Neural progenitor cell (in vitro differentiated cells): ENCODE measurements at regions not wholly inside any gene's neighbourhood (a gene's known extent, or its start where the extent isn't known, plus 50 kb on each side); places are given as distances from the start of the nearest gene placed in this dataset.

Experiments
- DNase-seq: peaks from one replicate; pipeline ENCODE4 v3.0.0-alpha.2; 2016; ENCODE audit warnings: low spot score
- H2AFZ ChIP-seq: fragments of 200-600 bp; sonication (generic); replicated peaks from 2 replicates; pipeline ENCODE4 v1.6.1; 2016; ENCODE audit warnings: antibody characterized with exemption
- H3F3A ChIP-seq: fragments of 200-600 bp; sonication (generic); 2 replicates; pipeline ENCODE4 v1.6.1; 2016; ENCODE audit warnings: antibody characterized with exemption, low read depth
- H3K27ac ChIP-seq: fragments of 200-600 bp; sonication (generic); 2 replicates; pipeline ENCODE4 v1.5.1; 2016; ENCODE audit warnings: mild to moderate bottlenecking
- H3K27me3 ChIP-seq: fragments of 200-600 bp; sonication (generic); 2 replicates; pipeline ENCODE4 v1.6.1; 2016; ENCODE audit warnings: mild to moderate bottlenecking, moderate library complexity
- H3K36me3 ChIP-seq: fragments of 200-600 bp; sonication (generic); 2 replicates; pipeline ENCODE4 v1.5.1; 2016
- H3K4me1 ChIP-seq: fragments of 200-600 bp; sonication (generic); 2 replicates; pipeline ENCODE4 v1.6.1; 2016; ENCODE audit warnings: mixed run types
- H3K4me2 ChIP-seq: fragments of 200-600 bp; sonication (generic); 2 replicates; pipeline ENCODE4 v1.6.1; 2016
- H3K4me3 ChIP-seq: fragments of 200-600 bp; sonication (generic); 2 replicates; pipeline ENCODE4 v1.5.1; 2016
- H3K79me2 ChIP-seq: fragments of 200-600 bp; sonication (generic); 2 replicates; pipeline ENCODE4 v1.6.1; 2016; ENCODE audit warnings: low read depth
- H3K9ac ChIP-seq: fragments of 200-600 bp; sonication (generic); 2 replicates; pipeline ENCODE4 v1.6.1; 2016
- H3K9me3 ChIP-seq: fragments of 200-600 bp; sonication (generic); 2 replicates; pipeline ENCODE4 v1.5.1; 2016; ENCODE audit warnings: low read depth
- H4K20me1 ChIP-seq: fragments of 200-600 bp; sonication (generic); 2 replicates; pipeline ENCODE4 v1.6.1; 2016; ENCODE audit warnings: low read depth
- H3K27ac Mint-ChIP-seq: 3 replicates; pipeline ENCODE4 v1.8.0; 2021; ENCODE audit warnings: mixed read lengths
- H3K27me3 Mint-ChIP-seq: 2 replicates; pipeline ENCODE4 v1.8.0; 2022; ENCODE audit warnings: low read depth, mild to moderate bottlenecking, inconsistent platforms, moderate library complexity, mixed read lengths; ENCODE audit not compliant: insufficient read depth
- H3K36me3 Mint-ChIP-seq: 3 replicates; pipeline ENCODE4 v1.8.0; 2021; ENCODE audit warnings: mixed read lengths
- H3K4me1 Mint-ChIP-seq: 3 replicates; pipeline ENCODE4 v1.8.0; 2021; ENCODE audit warnings: mixed read lengths
- H3K4me3 Mint-ChIP-seq: 3 replicates; pipeline ENCODE4 v1.8.0; 2021; ENCODE audit warnings: mild to moderate bottlenecking, moderate library complexity, mixed read lengths
- H3K9me3 Mint-ChIP-seq: 3 replicates; pipeline ENCODE4 v1.8.0; 2020; ENCODE audit warnings: mixed read lengths
- EZH2 ChIP-seq: fragments of 200-600 bp; sonication (generic); IDR thresholded peaks from 2 replicates; pipeline ENCODE4 v1.6.1; 2017; ENCODE audit warnings: antibody characterized with exemption, mild to moderate bottlenecking, moderate library complexity
- EZH2phosphoT487 ChIP-seq: fragments of 200-600 bp; sonication (generic); IDR thresholded peaks from 2 replicates; pipeline ENCODE4 v1.6.1; 2017; ENCODE audit warnings: antibody characterized with exemption
- TF ChIP-seq, protein P1 (sequence below): fragments of 200-600 bp; sonication (generic); IDR thresholded peaks from 2 replicates; pipeline ENCODE4 v1.5.1; 2017; ENCODE audit warnings: antibody characterized with exemption, mild to moderate bottlenecking

DNA sequence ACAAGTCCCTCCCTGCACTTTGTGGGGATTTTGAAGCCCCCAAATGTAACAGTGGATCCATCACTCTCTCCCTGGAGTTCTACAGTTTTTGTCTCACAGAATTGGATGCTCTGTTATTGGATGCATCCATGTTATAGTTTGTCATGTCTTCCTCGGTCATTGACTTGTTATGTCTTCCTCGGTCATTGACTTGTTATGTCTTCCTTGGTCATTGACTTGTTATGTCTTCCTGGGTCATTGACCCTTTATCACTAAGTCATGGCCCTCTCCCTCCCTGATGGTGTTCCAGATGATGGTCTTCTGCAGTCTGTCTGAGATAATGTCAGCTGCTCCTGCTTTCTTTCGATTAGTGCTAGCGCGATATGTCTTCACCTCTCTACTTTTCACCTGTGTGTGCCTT is 981.5 kb downstream of the BRD1 start:
- H3K4me1 ChIP-seq, result peaks cover 5% of the 10 kb centered on the region
- H3F3A ChIP-seq, result no peaks in the 10 kb centered on the region
- no peak overlapping the region for H3K27ac ChIP-seq
- Mint-ChIP-seq H3K4me1 (no peaks in the 10 kb centered on the region), H3K9me3 (no peaks in the 10 kb centered on the region), H3K36me3 (no peaks in the 10 kb centered on the region), H3K4me3 (no peak overlapping the region), H3K27me3 (peaks cover 6% of the 10 kb centered on the region), H3K27ac (no peak overlapping the region)
- no peak overlapping the region for H3K9ac ChIP-seq
- no peak for DNase-seq
- no peaks in the 10 kb centered on the region for H3K27me3 ChIP-seq
- H2AFZ ChIP-seq, result no peak overlapping the region
- H4K20me1 ChIP-seq, result no peaks in the 10 kb centered on the region
- no peaks in the 10 kb centered on the region for H3K9me3 ChIP-seq
- H3K4me2 ChIP-seq, result no peak overlapping the region
- TF ChIP-seq EZH2phosphoT487, result no peak
- TF ChIP-seq EZH2, result no peak
- TF ChIP-seq, protein P1, sequence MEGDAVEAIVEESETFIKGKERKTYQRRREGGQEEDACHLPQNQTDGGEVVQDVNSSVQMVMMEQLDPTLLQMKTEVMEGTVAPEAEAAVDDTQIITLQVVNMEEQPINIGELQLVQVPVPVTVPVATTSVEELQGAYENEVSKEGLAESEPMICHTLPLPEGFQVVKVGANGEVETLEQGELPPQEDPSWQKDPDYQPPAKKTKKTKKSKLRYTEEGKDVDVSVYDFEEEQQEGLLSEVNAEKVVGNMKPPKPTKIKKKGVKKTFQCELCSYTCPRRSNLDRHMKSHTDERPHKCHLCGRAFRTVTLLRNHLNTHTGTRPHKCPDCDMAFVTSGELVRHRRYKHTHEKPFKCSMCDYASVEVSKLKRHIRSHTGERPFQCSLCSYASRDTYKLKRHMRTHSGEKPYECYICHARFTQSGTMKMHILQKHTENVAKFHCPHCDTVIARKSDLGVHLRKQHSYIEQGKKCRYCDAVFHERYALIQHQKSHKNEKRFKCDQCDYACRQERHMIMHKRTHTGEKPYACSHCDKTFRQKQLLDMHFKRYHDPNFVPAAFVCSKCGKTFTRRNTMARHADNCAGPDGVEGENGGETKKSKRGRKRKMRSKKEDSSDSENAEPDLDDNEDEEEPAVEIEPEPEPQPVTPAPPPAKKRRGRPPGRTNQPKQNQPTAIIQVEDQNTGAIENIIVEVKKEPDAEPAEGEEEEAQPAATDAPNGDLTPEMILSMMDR, result no peak
- H3K79me2 ChIP-seq, result no peaks in the 10 kb centered on the region
- no peaks in the 10 kb centered on the region for H3K36me3 ChIP-seq
- H3K4me3 ChIP-seq, result no peak overlapping the region

DNA sequence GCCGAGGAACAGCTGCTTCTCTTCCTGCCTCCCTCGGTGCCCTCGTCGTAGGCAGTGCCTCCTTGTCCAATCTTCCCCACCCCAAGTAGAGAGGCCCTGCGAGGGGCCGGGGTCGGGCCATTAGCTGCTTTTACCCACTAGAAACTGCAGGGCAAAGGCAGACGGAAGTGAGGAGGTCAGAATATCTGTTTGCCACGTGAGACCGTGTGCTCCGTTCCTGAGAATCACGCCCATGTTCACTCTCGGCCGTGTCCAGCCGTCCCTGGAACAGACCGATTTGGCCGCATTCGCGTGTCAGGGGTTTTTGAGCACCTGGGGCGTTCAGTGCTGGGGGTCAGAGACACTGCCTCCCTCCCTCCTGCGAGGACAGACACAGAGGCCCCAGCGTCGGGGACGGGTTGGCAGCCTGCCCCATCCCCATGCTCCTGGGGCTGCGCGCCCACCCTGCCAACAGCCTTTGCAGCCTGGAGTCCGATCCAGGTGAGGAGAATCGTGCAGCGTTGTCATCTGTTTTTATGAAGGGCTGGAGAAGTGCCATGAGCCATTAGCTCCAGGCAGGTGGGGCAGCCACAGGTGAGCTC is 982.2 kb downstream of the BRD1 start:
- Histone ChIP-seq H3K27ac (no peak overlapping the region), H3K4me3 (no peak overlapping the region), H3K36me3 (no peaks in the 10 kb centered on the region), H3K9me3 (no peaks in the 10 kb centered on the region), H3K27me3 (no peaks in the 10 kb centered on the region), H3K9ac (no peak overlapping the region), H2AFZ (no peak overlapping the region), H4K20me1 (no peaks in the 10 kb centered on the region), H3K4me1 (peaks cover 5% of the 10 kb centered on the region), H3K4me2 (no peak overlapping the region), H3K79me2 (no peaks in the 10 kb centered on the region), H3F3A (no peaks in the 10 kb centered on the region)
- H3K27ac Mint-ChIP-seq, result no peak overlapping the region
- DNase-seq, result no peak
- H3K9me3 Mint-ChIP-seq, result no peaks in the 10 kb centered on the region
- TF ChIP-seq EZH2 (no peak), EZH2phosphoT487 (no peak)
- TF ChIP-seq, protein P1, result no peak
- no peaks in the 10 kb centered on the region for H3K4me1 Mint-ChIP-seq
- H3K27me3 Mint-ChIP-seq, result peaks cover 6% of the 10 kb centered on the region
- H3K36me3 Mint-ChIP-seq, result no peaks in the 10 kb centered on the region
- no peak overlapping the region for H3K4me3 Mint-ChIP-seq

DNA sequence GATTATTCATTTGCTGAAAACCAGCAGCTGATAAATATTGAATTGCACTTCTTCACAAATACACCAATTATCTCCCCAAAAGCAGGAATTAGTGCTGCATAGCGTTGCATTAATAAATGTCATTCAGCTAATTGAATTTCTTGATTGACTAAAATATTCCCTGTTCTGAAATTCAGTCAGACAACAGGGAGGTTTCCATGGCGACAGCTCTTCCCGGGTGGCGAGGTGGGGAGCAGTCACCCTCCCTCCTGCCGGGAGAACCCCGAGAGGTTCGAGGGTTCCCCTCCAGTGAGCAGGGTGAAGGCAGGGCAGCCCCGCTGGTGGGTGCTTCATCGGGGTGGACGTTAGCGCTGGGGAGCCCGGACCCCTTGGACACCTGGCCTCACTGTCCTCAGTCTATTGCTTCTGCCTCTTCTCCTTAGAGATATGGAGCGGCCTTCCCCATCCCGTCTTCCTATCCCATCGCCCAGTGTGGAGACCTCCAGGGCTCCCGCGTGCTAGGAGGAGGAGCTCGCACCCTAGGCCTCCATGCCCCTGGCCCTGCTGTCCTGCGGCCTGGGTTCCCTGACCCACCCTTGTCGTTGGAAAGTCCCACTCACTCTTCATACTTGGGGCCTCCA is 983.5 kb downstream of the BRD1 start:
- H3K27me3 Mint-ChIP-seq, result peaks cover 6% of the 10 kb centered on the region
- Histone ChIP-seq H3K9ac (no peak overlapping the region), H3K79me2 (no peaks in the 10 kb centered on the region), H3K27ac (no peak overlapping the region), H4K20me1 (no peaks in the 10 kb centered on the region), H3K36me3 (no peaks in the 10 kb centered on the region), H2AFZ (no peak overlapping the region), H3K4me2 (no peak overlapping the region), H3K4me3 (no peak overlapping the region), H3K27me3 (no peaks in the 10 kb centered on the region), H3F3A (no peaks in the 10 kb centered on the region), H3K9me3 (no peaks in the 10 kb centered on the region), H3K4me1 (peaks cover 3% of the 10 kb centered on the region)
- no peaks in the 10 kb centered on the region for H3K9me3 Mint-ChIP-seq
- no peaks in the 10 kb centered on the region for H3K36me3 Mint-ChIP-seq
- TF ChIP-seq EZH2phosphoT487, result no peak
- no peak for TF ChIP-seq EZH2
- TF ChIP-seq, protein P1, result no peak
- H3K4me3 Mint-ChIP-seq, result no peak overlapping the region
- DNase-seq, result no peak
- no peak overlapping the region for H3K27ac Mint-ChIP-seq
- no peaks in the 10 kb centered on the region for H3K4me1 Mint-ChIP-seq
